ENCODE measurements at regions not wholly inside any gene's neighbourhood (a gene's known extent, or its start where the extent isn't known, plus 50 kb on each side); places are given as distances from the start of the nearest gene placed in this dataset.

- Histone ChIP-seq H3K36me3 (ENCODE audit: control insufficient read depth in 2 of 2, insufficient read depth in 2 of 2, low read length in 2 of 2) (no peaks in the 10 kb centered on the region), H3K4me1 (ENCODE audit: control insufficient read depth, insufficient read depth, low read length) (no peaks in the 10 kb centered on the region), H3K9me3 (ENCODE audit: control insufficient read depth in 2 of 2, low read length in 2 of 2) (no peaks in the 10 kb centered on the region), H3K4me3 (ENCODE audit: low read length in 2 of 2) (no peak overlapping the region), H3K27me3 (ENCODE audit: control insufficient read depth in 1 of 2, insufficient read depth in 2 of 2, low read length in 2 of 2) (no peaks in the 10 kb centered on the region), H3K27ac (ENCODE audit: low read length) (no peak overlapping the region), H3K9ac (ENCODE audit: low read length in 2 of 2) (no peak overlapping the region)
Observed at GRCh38 chr20:23135449-23136420, 49.6 kb upstream of the CD93 start.

All from stomach smooth muscle (tissue), 2 donors.